LNCaP clone FGC (cell line): ENCODE measurements at regions not wholly inside any gene's neighbourhood (a gene's known extent, or its start where the extent isn't known, plus 50 kb on each side); places are given as distances from the start of the nearest gene placed in this dataset.

Source experiments
- DNase-seq: peaks from one replicate; pipeline ENCODE4 v3.0.0-alpha.2; 2011; ENCODE audit warnings: low read depth
- H3K4me3 ChIP-seq: 2 replicates; pipeline ENCODE4 v1.5.1; 2011; ENCODE audit warnings: mild to moderate bottlenecking, low read depth, low read length, control low read depth
- CTCF ChIP-seq: IDR thresholded peaks from 2 replicates; pipeline ENCODE4 v1.5.1; 2012; ENCODE audit warnings: mild to moderate bottlenecking; ENCODE audit not compliant: control insufficient read depth, insufficient read depth; ENCODE audit errors: extremely low read depth

- DNase-seq = no peak
- H3K4me3 ChIP-seq = no peak overlapping the region
- TF ChIP-seq CTCF = no peak
These were observed 63.2 kb upstream of the SYNDIG1 start for GRCh38 chr20:24406251-24406650.

GRCh38 chr20:24405810-24406209 is 63.6 kb upstream of the SYNDIG1 start:
- DNase-seq = no peak
- H3K4me3 ChIP-seq = no peak overlapping the region
- no peak for TF ChIP-seq CTCF

- TF ChIP-seq CTCF = no peak
- no peak for DNase-seq
- no peak overlapping the region for H3K4me3 ChIP-seq
These were observed 66.0 kb upstream of the SYNDIG1 start for GRCh38 chr20:24403406-24403805.

- no peak for DNase-seq
- no peak for TF ChIP-seq CTCF
- H3K4me3 ChIP-seq = no peak overlapping the region
These were observed 67.2 kb upstream of the SYNDIG1 start for GRCh38 chr20:24402188-24402587.

- no peak for DNase-seq
- no peak overlapping the region for H3K4me3 ChIP-seq
- no peak for TF ChIP-seq CTCF
These were observed 74.3 kb upstream of the SYNDIG1 start for GRCh38 chr20:24395151-24395550.

- no peak for TF ChIP-seq CTCF
- DNase-seq = no peak
- no peak overlapping the region for H3K4me3 ChIP-seq
These were observed 75.5 kb upstream of the SYNDIG1 start for GRCh38 chr20:24393903-24394302.

- no peak overlapping the region for H3K4me3 ChIP-seq
- no peak for TF ChIP-seq CTCF
These were observed 76.8 kb upstream of the SYNDIG1 start for GRCh38 chr20:24392612-24393011.

More at GRCh38 chr20:24392612-24393011, 76.8 kb upstream of the SYNDIG1 start:
- DNase-seq = no peak
